ENCODE measurements at regions not wholly inside any gene's neighbourhood (a gene's known extent, or its start where the extent isn't known, plus 50 kb on each side); places are given as distances from the start of the nearest gene placed in this dataset.

- TF ChIP-seq CTCF (IDR thresholded peaks at IDR 0.05; ENCODE audit: low read depth, low read length, poor library complexity, severe bottlenecking) = no peak
- TF ChIP-seq EZH2phosphoT487 (IDR thresholded peaks at IDR 0.05; ENCODE audit: borderline replicate concordance, low read length) = no peak
Measured at GRCh38 chr21:35527358-35527757, 478.3 kb upstream of the RUNX1 start.

All from DOHH2 (cell line).